HG03354 (cell line): ENCODE measurements at regions not wholly inside any gene's neighbourhood (a gene's known extent, or its start where the extent isn't known, plus 50 kb on each side); places are given as distances from the start of the nearest gene placed in this dataset.

Experiments
- ATAC-seq: cut with Tn5 transposase; IDR thresholded peaks from one replicate; pipeline ENCODE4 v1.9.1; 2021; ENCODE audit warnings: mild to moderate bottlenecking; ENCODE audit not compliant: unreplicated experiment, poor library complexity, severe bottlenecking

GRCh38 chr15:61649046-61649445, 411.2 kb downstream of the VPS13C start:
- ATAC-seq: no peak

GRCh38 chr15:61644550-61644949, 415.4 kb upstream of the RORA start:
- no peak for ATAC-seq

GRCh38 chr15:61641645-61642044, 412.5 kb upstream of the RORA start:
- no peak for ATAC-seq

DNA sequence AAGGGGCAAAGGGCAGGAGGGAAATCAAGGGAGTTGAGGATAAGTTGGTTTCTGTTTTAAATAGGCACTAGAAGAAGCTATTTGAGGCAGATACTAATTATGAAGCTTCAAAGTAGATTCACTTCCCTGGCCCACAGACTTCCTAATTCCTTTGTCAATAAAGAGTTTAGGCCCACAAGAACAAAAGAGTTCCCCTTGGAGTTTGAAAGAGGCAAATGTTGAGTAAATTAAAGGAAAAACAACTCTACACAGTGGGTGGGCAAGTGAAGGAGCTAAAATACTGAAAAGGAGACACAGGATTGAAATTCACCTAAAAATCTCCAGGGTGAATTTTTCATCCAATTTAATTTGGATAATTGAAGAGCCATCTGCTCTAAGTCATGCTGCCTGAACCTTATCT, 411.7 kb upstream of the RORA start:
- ATAC-seq: no peak

DNA sequence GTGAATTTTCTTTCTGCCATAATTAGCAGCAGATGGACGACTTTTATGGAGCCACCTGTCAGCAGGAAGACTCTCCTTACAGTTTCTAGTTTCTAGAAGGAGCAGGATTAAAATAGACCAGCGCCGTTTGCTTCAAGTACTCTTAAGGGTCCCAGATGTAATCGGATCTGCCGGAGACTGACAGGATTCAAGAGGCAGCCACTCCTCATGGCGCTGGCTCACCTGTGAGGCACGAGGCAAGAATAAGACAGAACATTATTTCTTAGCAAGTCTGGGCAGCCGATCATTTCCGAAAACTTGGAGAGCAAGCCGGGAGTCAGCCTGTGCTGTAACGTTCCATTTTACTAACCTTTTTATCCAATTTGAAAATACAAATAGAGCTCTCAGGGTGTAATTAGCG, 410.4 kb upstream of the RORA start:
- no peak for ATAC-seq

DNA sequence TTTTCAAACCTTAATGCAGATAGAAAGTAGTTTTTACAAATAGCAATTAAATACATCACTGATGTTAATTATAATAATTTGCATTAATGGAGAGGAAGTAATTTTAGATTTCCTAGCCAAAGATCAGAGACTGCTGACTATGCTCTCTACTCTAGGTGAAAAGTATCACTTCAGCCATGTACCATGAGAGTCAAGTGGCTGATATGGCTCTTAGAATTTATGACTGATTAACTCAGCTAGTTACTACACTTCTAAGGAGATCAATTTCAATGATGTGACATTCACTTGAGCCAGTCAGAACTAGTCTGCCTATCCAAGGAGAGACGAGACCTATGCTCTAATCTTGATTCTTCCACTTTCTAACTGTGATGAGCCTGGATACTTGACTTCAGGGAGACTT, 405.7 kb upstream of the RORA start:
- ATAC-seq: no peak

DNA sequence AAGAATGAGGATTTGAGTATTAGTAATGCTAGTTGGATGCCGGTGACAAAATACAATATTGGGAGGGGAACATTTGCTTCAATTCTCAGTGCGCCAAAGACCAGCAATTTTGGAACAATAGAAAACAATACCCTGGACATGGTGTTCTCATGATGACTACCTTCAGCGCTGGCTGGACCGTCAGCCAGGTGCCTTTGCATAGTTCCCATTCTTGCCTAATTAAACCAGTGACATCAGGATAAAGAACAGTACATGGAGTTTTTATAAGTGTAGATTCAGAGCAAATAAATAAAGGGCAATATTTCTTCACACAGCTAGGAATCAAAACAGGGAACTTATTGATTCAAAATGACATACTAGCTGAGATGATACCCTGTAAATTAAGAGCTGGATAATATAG, 404.8 kb upstream of the RORA start:
- no peak for ATAC-seq

GRCh38 chr15:61629269-61629668, 400.2 kb upstream of the RORA start:
- ATAC-seq: no peak

DNA sequence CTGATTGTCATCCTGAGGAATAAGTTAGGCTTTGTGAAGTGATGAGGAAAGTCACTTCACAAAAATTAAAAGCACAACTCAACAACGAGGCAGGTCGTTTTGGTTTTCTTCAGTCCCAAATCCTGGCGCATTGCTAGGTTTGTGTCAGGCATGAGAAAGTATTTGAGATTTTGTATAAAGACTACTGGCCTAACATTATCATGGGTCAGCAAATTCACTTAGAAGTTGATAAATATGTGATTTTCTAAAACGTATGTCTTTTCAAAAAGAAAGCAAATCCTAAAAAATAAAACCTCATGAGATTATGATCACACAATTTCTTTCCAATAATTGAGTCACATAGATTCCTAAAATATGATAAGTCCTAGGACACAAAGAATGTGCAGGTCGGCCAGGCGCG, 395.8 kb upstream of the RORA start:
- no peak for ATAC-seq

- no peak for ATAC-seq
Measured at GRCh38 chr15:61623746-61624145, 394.6 kb upstream of the RORA start.

DNA sequence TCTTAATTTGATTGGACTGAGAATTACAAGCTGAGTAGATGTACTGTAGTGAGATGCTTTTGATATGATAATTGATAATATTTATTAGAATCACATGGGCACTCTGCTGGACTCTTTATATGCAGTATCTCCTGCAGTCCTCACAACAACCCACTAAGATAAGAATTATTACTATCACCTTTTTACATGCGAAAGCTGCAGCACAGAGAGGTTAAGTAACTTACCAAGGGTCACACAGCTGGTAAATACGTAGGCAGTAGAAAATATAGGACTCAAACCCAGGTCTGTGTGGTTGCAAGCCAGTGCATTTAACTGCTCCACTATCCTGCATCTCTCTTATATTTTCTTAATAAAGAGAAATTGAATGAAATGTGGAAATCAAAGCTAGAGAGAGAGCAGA, 392.8 kb upstream of the RORA start:
- ATAC-seq: no peak

- no peak for ATAC-seq
Measured at GRCh38 chr15:61621146-61621545, 392.0 kb upstream of the RORA start.

GRCh38 chr15:61620151-61620550, 391.0 kb upstream of the RORA start:
- no peak for ATAC-seq

DNA sequence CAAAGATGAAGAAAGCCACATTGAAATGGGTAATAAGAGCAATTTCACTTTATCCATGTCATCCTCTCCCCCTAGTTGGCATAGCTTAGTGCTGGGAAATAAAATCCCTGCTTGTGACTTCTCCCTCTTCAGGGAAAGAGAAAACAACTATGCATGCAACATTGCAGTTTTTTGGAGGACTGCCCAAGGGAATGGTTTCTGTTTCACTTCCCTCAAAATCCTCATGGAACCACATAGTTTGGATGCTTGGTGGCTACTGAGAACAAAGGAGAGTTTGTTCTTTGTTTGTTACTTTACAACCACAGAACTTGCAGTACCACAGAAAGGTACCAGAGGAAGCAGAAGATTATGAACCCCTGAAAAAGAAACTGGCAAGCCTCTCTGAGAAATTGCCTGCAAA, 384.6 kb upstream of the RORA start:
- no peak for ATAC-seq

DNA sequence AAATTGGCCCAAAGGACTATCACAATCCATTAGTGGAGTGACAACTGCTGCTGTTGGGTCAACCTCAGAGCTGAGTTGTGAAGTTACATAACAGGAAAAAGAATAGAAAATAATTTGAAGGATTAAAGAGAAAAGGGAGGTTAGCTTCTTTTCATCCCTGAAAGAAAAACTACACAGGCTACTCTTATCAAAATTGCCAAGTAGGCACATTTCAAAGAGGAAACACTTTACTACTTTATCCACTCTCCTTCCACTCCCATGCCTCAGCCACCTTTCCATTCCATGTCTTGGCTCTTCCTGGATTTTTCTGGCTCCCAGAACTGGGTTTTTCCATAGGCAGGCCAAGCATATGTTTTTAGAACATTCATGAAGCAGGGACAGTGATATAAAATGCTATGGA, 384.0 kb upstream of the RORA start:
- no peak for ATAC-seq

- no peak for ATAC-seq
Measured at GRCh38 chr15:61612111-61612510, 383.0 kb upstream of the RORA start.

GRCh38 chr15:61605343-61605742, 376.2 kb upstream of the RORA start:
- no peak for ATAC-seq

DNA sequence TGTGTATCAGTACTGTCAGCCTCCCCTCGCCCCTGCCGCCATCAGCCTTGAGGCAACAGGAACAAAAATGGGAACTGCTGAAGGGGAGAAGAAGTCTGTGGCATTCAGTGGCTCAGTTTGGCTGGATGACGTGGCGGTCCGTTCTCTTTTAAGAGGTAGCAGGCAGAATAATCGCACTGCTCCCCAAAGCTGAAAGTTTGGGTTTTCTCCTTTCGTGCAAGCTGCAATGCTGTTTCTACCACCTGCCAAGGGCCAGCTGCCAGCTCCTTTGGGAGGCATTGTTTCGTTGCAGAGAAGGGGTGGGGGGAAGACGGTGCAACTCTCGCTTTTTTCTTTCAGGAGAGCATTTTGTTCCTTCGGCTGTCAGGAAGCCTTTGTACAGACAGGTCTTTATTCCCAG, 369.6 kb upstream of the RORA start:
- ATAC-seq: no peak

DNA sequence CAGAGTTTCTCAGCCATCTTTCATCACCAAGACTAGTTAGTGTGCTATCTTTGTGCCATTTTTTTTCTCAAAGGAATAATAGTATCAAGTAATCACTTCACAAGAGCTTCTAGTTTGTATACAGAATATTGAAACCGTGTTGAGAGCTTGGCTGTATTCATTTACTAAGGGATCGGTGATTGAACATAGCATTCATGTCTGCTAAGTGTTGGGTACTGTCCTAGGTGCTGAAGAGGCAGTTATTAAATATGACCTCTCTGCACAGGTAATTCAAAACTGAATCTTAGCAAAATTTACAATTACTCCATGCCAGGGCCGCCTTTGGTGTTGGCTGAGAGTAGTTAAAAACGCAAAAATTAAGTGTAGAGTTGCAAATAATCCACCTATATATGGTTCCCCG, 355.3 kb upstream of the RORA start:
- ATAC-seq: no peak

DNA sequence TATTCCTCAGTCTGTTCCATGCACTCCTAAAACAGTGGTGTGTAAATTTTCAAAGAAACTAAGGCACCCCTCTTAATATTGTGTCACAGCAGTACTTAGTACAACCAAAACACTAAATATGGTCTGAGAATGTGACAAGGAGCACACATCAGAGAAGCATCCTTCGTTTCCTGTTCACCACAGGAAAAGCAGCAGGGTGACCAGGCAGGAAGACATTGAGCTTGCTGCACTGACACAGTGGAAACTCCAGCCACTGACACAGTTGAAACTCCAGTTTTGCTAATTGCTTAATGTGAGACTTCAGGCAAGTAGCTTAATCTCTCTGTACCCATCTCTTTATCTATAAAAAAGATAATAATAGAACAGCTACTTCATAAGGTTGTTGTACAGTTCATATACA, 353.0 kb upstream of the RORA start:
- no peak for ATAC-seq

DNA sequence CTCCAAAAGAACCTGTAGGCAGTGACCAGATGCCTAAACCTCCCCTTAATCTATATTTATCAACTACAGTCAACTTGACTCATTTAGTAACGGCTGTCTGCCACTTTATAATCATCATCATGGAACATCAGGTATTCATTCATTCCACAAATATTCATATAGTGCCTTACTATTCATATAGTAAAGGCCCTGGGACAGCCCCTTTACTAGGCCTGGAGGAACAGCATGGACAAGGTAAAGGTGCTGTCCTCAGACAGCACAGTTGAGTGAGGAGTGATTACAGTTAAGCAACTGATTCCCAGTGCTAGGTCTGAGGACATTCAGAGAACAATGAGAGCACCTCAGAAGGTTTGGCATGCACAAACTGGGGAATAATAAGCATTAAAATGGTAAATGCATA, 346.5 kb upstream of the RORA start:
- ATAC-seq: no peak

GRCh38 chr15:61571026-61571425, 341.9 kb upstream of the RORA start:
- ATAC-seq: no peak

GRCh38 chr15:61564785-61565184, 335.7 kb upstream of the RORA start:
- no peak for ATAC-seq
